SK-N-SH (cell line): ENCODE measurements at regions not wholly inside any gene's neighbourhood (a gene's known extent, or its start where the extent isn't known, plus 50 kb on each side); places are given as distances from the start of the nearest gene placed in this dataset.

ENCODE experiments used
- CTCF ChIP-seq: fragments of 200-600 bp; sonication (generic); IDR thresholded peaks from 2 replicates; pipeline ENCODE4 v1.6.1; 2017; ENCODE audit warnings: antibody characterized with exemption, mild to moderate bottlenecking, moderate library complexity
- EP300 ChIP-seq, 2 experiments: IDR thresholded peaks; 2 replicates each; pipeline versions ENCODE4 v1.4.0 to v1.6.1; 2012; ENCODE audit warnings: borderline replicate concordance in 1 of 2, low read depth in 1 of 2, low read length in 1 of 2
- EZH2phosphoT487 ChIP-seq: fragments of 200-600 bp; sonication (generic); IDR thresholded peaks from 2 replicates; pipeline ENCODE4 v1.6.1; 2017; ENCODE audit warnings: low read depth, mixed run types, mild to moderate bottlenecking, antibody characterized with exemption, moderate library complexity, borderline replicate concordance
- FOXM1 ChIP-seq: IDR thresholded peaks from 2 replicates; pipeline ENCODE4 v1.4.0; 2012; ENCODE audit warnings: low read depth, mild to moderate bottlenecking
- MXI1 ChIP-seq: IDR thresholded peaks from 2 replicates; pipeline ENCODE4 v1.6.1; 2012; ENCODE audit warnings: mild to moderate bottlenecking, low read depth, low read length, improper control_type of control experiment
- POLR2AphosphoS5 ChIP-seq: IDR thresholded peaks from 2 replicates; pipeline ENCODE4 v1.6.1; 2012; ENCODE audit warnings: low read depth, low read length
- RCOR1 ChIP-seq: fragments of 150-350 bp; IDR thresholded peaks from 2 replicates; pipeline ENCODE4 v1.6.1; 2017; ENCODE audit warnings: antibody characterized with exemption, low read length
- SIN3A ChIP-seq: IDR thresholded peaks from 2 replicates; pipeline ENCODE4 v1.6.1; 2012; ENCODE audit warnings: low read depth, mild to moderate bottlenecking, low read length, moderate library complexity, borderline replicate concordance
- SMC3 ChIP-seq: IDR thresholded peaks from 2 replicates; pipeline ENCODE4 v1.6.1; 2012; ENCODE audit warnings: low read depth, low read length, improper control_type of control experiment
- TAF1 ChIP-seq: IDR thresholded peaks from 2 replicates; pipeline ENCODE4 v1.6.1; 2012; ENCODE audit warnings: low read depth, mild to moderate bottlenecking, low read length, moderate library complexity, borderline replicate concordance
- TEAD4 ChIP-seq: IDR thresholded peaks from 2 replicates; pipeline ENCODE4 v1.4.0; 2012; ENCODE audit warnings: mild to moderate bottlenecking, borderline replicate concordance; ENCODE audit not compliant: insufficient read depth
- USF1 ChIP-seq: IDR thresholded peaks from 2 replicates; pipeline ENCODE4 v1.4.0; 2012; ENCODE audit warnings: low read depth, borderline replicate concordance
- TF ChIP-seq, protein P1 (sequence below): IDR thresholded peaks from 2 replicates; pipeline ENCODE4 v1.6.1; 2012; ENCODE audit warnings: mild to moderate bottlenecking, low read depth, low read length, moderate library complexity
- TF ChIP-seq, protein P2 (sequence below): IDR thresholded peaks from 2 replicates; pipeline ENCODE4 v1.4.0; 2012; ENCODE audit warnings: low read depth, borderline replicate concordance

- TF ChIP-seq, protein P1, sequence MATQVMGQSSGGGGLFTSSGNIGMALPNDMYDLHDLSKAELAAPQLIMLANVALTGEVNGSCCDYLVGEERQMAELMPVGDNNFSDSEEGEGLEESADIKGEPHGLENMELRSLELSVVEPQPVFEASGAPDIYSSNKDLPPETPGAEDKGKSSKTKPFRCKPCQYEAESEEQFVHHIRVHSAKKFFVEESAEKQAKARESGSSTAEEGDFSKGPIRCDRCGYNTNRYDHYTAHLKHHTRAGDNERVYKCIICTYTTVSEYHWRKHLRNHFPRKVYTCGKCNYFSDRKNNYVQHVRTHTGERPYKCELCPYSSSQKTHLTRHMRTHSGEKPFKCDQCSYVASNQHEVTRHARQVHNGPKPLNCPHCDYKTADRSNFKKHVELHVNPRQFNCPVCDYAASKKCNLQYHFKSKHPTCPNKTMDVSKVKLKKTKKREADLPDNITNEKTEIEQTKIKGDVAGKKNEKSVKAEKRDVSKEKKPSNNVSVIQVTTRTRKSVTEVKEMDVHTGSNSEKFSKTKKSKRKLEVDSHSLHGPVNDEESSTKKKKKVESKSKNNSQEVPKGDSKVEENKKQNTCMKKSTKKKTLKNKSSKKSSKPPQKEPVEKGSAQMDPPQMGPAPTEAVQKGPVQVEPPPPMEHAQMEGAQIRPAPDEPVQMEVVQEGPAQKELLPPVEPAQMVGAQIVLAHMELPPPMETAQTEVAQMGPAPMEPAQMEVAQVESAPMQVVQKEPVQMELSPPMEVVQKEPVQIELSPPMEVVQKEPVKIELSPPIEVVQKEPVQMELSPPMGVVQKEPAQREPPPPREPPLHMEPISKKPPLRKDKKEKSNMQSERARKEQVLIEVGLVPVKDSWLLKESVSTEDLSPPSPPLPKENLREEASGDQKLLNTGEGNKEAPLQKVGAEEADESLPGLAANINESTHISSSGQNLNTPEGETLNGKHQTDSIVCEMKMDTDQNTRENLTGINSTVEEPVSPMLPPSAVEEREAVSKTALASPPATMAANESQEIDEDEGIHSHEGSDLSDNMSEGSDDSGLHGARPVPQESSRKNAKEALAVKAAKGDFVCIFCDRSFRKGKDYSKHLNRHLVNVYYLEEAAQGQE = no peak
- TF ChIP-seq SIN3A = no peak
- no peak for TF ChIP-seq CTCF
- no peak for TF ChIP-seq FOXM1
- no peak for TF ChIP-seq SMC3
- no peak for TF ChIP-seq RCOR1
- no peak for TF ChIP-seq TEAD4
- TF ChIP-seq TAF1 = no peak
- no peak for TF ChIP-seq EZH2phosphoT487
- TF ChIP-seq, protein P2, sequence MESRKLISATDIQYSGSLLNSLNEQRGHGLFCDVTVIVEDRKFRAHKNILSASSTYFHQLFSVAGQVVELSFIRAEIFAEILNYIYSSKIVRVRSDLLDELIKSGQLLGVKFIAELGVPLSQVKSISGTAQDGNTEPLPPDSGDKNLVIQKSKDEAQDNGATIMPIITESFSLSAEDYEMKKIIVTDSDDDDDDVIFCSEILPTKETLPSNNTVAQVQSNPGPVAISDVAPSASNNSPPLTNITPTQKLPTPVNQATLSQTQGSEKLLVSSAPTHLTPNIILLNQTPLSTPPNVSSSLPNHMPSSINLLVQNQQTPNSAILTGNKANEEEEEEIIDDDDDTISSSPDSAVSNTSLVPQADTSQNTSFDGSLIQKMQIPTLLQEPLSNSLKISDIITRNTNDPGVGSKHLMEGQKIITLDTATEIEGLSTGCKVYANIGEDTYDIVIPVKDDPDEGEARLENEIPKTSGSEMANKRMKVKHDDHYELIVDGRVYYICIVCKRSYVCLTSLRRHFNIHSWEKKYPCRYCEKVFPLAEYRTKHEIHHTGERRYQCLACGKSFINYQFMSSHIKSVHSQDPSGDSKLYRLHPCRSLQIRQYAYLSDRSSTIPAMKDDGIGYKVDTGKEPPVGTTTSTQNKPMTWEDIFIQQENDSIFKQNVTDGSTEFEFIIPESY = no peak
- no peak for TF ChIP-seq USF1
- TF ChIP-seq POLR2AphosphoS5 = no peak
- TF ChIP-seq MXI1 = no peak
- TF ChIP-seq EP300 (IDR thresholded peaks at IDR 0.05; ENCODE audit: borderline replicate concordance in 1 of 2, low read depth in 1 of 2, low read length in 1 of 2) = no peak
These were observed 171.0 kb downstream of the PAH start for GRCh38 chr12:102745971-102746600.
